A549 (cell line): ENCODE measurements at regions not wholly inside any gene's neighbourhood (a gene's known extent, or its start where the extent isn't known, plus 50 kb on each side); places are given as distances from the start of the nearest gene placed in this dataset.

ENCODE experiments used
- ATAC-seq, 2 experiments: fragments of 200-7000 bp in 1 of 2; fragments of >200 bp in 1 of 2; cut with Nextera tagmentation in 1 of 2; cut with Tn5 transposase in 1 of 2; 3 replicates each; pipeline versions ENCODE4 v1.8.0 to v1.9.1; 2018 to 2020; ENCODE audit warnings: mild to moderate bottlenecking in 1 of 2, moderate library complexity in 1 of 2
- CTCF ChIA-PET: fragments of 300-600 bp; sonication (Branson Sonifier 250); formaldehyde crosslinking; extraction: SDS; loops from one replicate; lab custom pipeline; 2021; ENCODE audit warnings: antibody characterized with exemption, inconsistent platforms; lab: Yijun Ruan, JAX
- POLR2A ChIA-PET: fragments of 350-600 bp; formaldehyde crosslinking; extraction: SDS; loops from one replicate; lab custom pipeline; 2021; ENCODE audit warnings: antibody characterized with exemption, inconsistent platforms; lab: Yijun Ruan, JAX
- DNase-seq, 2 experiments: peaks; one replicate each; pipeline versions ENCODE4 v3.0.0 to v3.0.0-alpha.2; 2011 to 2016; ENCODE audit warnings: low read depth in 1 of 2, low spot score in 1 of 2
- FAIRE-seq: peaks from 2 replicates; lab custom pipeline; 2011; peaks lifted over from hg19 to GRCh38; lab: Jason Lieb, UNC
- H3K27ac ChIP-seq, 2 experiments: fragments of >200 bp; sonication (Bioruptor Twin); formaldehyde crosslinking; 3 replicates each; pipeline ENCODE4 v1.5.1; 2016 to 2017
- H3K4me1 ChIP-seq: fragments of >200 bp; sonication (Bioruptor Twin); formaldehyde crosslinking; 3 replicates; pipeline ENCODE4 v1.6.1; 2016
- H3K4me2 ChIP-seq: fragments of >200 bp; sonication (Bioruptor Twin); formaldehyde crosslinking; 3 replicates; pipeline ENCODE4 v1.6.1; 2016
- H3K4me3 ChIP-seq: fragments of >200 bp; sonication (Bioruptor Twin); formaldehyde crosslinking; 3 replicates; pipeline ENCODE4 v1.5.1; 2016
- H3K9me3 ChIP-seq: fragments of >200 bp; sonication (Bioruptor Twin); formaldehyde crosslinking; 3 replicates; pipeline ENCODE4 v1.6.1; 2016
- ATOH8 ChIP-seq: fragments of 250-450 bp; sonication (Bioruptor Pico); IDR thresholded peaks from 2 replicates; pipeline ENCODE4 v1.5.0; 2020; ENCODE audit warnings: low read depth, mild to moderate bottlenecking, moderate library complexity
- BCL3 ChIP-seq: fragments of >200 bp; sonication (Bioruptor Twin); formaldehyde crosslinking; IDR thresholded peaks from 3 replicates; pipeline ENCODE4 v1.6.1; 2016
- EHF ChIP-seq: fragments of 250-450 bp; sonication (Bioruptor Pico); IDR thresholded peaks from 2 replicates; pipeline ENCODE4 v1.5.0; 2020; ENCODE audit warnings: mild to moderate bottlenecking
- ELK1 ChIP-seq: fragments of 150-350 bp; IDR thresholded peaks from 2 replicates; pipeline ENCODE4 v1.6.1; 2014; ENCODE audit warnings: low read depth, mild to moderate bottlenecking, low read length
- EP300 ChIP-seq, 2 experiments: fragments of >200 bp; sonication (Bioruptor Twin); formaldehyde crosslinking; IDR thresholded peaks; 2 replicates in 1 of 2; 3 replicates in 1 of 2; pipeline ENCODE4 v1.6.1; 2016 to 2017
- ESRRA ChIP-seq: fragments of 150-350 bp; IDR thresholded peaks from 2 replicates; pipeline ENCODE4 v1.6.1; 2014; ENCODE audit warnings: mild to moderate bottlenecking, low read length, borderline replicate concordance
- FOSB ChIP-seq: fragments of 250-450 bp; sonication (Bioruptor Pico); IDR thresholded peaks from 2 replicates; pipeline ENCODE4 v1.5.0; 2020; ENCODE audit warnings: mild to moderate bottlenecking, moderate library complexity
- FOSL2 ChIP-seq, 2 experiments: fragments of 450-650 bp in 1 of 2; fragments of >200 bp in 1 of 2; sonication (Bioruptor Twin) in 1 of 2; formaldehyde crosslinking; IDR thresholded peaks; 2 replicates each; pipeline versions ENCODE4 v1.5.0 to v1.6.1; 2016 to 2020; ENCODE audit warnings: mild to moderate bottlenecking in 1 of 2, moderate library complexity in 1 of 2
- FOXS1 ChIP-seq: fragments of 250-450 bp; sonication (Bioruptor Pico); IDR thresholded peaks from 2 replicates; pipeline ENCODE4 v1.5.0; 2020; ENCODE audit warnings: mild to moderate bottlenecking, moderate library complexity
- HES2 ChIP-seq: fragments of >200 bp; sonication (Bioruptor Twin); formaldehyde crosslinking; IDR thresholded peaks from 2 replicates; pipeline ENCODE4 v1.6.1; 2016
- HOXB13 ChIP-seq: fragments of 250-450 bp; sonication (Bioruptor Pico); IDR thresholded peaks from 2 replicates; pipeline ENCODE4 v1.5.0; 2020; ENCODE audit warnings: low read depth, mild to moderate bottlenecking, moderate library complexity
- JUNB ChIP-seq: fragments of >200 bp; sonication (Bioruptor Twin); formaldehyde crosslinking; IDR thresholded peaks from 2 replicates; pipeline ENCODE4 v1.6.1; 2016
- KDM5A ChIP-seq: fragments of 200-600 bp; sonication (generic); IDR thresholded peaks from 2 replicates; pipeline ENCODE4 v1.6.1; 2016; ENCODE audit warnings: antibody characterized with exemption, mild to moderate bottlenecking
- MAFK ChIP-seq: fragments of 450-650 bp; IDR thresholded peaks from 2 replicates; pipeline ENCODE4 v1.6.1; 2014; ENCODE audit not compliant: partially characterized antibody
- MAX ChIP-seq: IDR thresholded peaks from 2 replicates; pipeline ENCODE4 v1.6.1; 2012
- NPAS2 ChIP-seq: fragments of 250-450 bp; sonication (Bioruptor Pico); IDR thresholded peaks from 2 replicates; pipeline ENCODE4 v1.8.0; 2022; ENCODE audit warnings: mild to moderate bottlenecking, moderate library complexity, borderline replicate concordance
- NR3C1 ChIP-seq: fragments of >200 bp; sonication (Bioruptor Twin); formaldehyde crosslinking; IDR thresholded peaks from 3 replicates; pipeline ENCODE4 v1.6.1; 2017
- POLR2A ChIP-seq: IDR thresholded peaks from 2 replicates; pipeline ENCODE4 v1.6.1; 2012; ENCODE audit warnings: mild to moderate bottlenecking, low read length
- REST ChIP-seq: fragments of 200-600 bp; sonication (generic); IDR thresholded peaks from 2 replicates; pipeline ENCODE4 v1.6.1; 2016; ENCODE audit warnings: antibody characterized with exemption, mild to moderate bottlenecking, moderate library complexity
- RNF2 ChIP-seq: fragments of 200-600 bp; sonication (generic); IDR thresholded peaks from 2 replicates; pipeline ENCODE4 v1.6.1; 2016; ENCODE audit warnings: low read depth, mild to moderate bottlenecking, antibody characterized with exemption, moderate library complexity, borderline replicate concordance
- SREBF2 ChIP-seq: fragments of 450-650 bp; IDR thresholded peaks from 2 replicates; pipeline ENCODE4 v1.6.1; 2014; ENCODE audit warnings: mild to moderate bottlenecking, moderate library complexity
- TFCP2L1 ChIP-seq: fragments of 250-450 bp; sonication (Bioruptor Pico); IDR thresholded peaks from 2 replicates; pipeline ENCODE4 v1.5.0; 2021; ENCODE audit warnings: mild to moderate bottlenecking
- ZFP36 ChIP-seq: fragments of 450-650 bp; IDR thresholded peaks from 2 replicates; pipeline ENCODE4 v1.6.1; 2014; ENCODE audit warnings: borderline replicate concordance; ENCODE audit not compliant: partially characterized antibody
- ZNF302 ChIP-seq: fragments of 250-450 bp; sonication (Bioruptor Pico); IDR thresholded peaks from 2 replicates; pipeline ENCODE4 v1.9.0; 2021; ENCODE audit warnings: inconsistent platforms, mild to moderate bottlenecking, moderate library complexity
- ZSCAN20 ChIP-seq: fragments of 250-450 bp; sonication (Bioruptor Pico); IDR thresholded peaks from 2 replicates; pipeline ENCODE4 v1.8.0; 2022; ENCODE audit warnings: mild to moderate bottlenecking, moderate library complexity
- WGBS: methylation state at CpG from one replicate; pipeline ENCODE4 v1.1.6; 2017; ENCODE audit errors: missing lambda C conversion rate; 5-methylcytosine and 5-hydroxymethylcytosine counted together

GRCh38 chrY:17202395-17202794 lies 677.6 kb downstream of the CDY2B start:
- WGBS: 0% methylated on average over 3 of the region's 3 CpGs
- FAIRE-seq (no peak), ATAC-seq (no peak), DNase-seq (no peak)
- H3K27ac ChIP-seq: no peak overlapping the region
- ChIA-PET POLR2A (no interaction called here), CTCF (no interaction called here)
- TF ChIP-seq MAFK (peak; percentile 27), ESRRA (no peak)
- no peak overlapping the region for H3K4me3 ChIP-seq
- H3K4me1 ChIP-seq: no peaks in the 10 kb centered on the region
- no peak overlapping the region for H3K4me2 ChIP-seq
- H3K9me3 ChIP-seq: no peaks in the 10 kb centered on the region

GRCh38 chrY:17184299-17184698 lies 695.7 kb downstream of the CDY2B start:
- no peak overlapping the region for H3K4me2 ChIP-seq
- peak in 1 of 2 experiments; percentile 0 for DNase-seq
- TF ChIP-seq JUNB: no peak
- TF ChIP-seq ZSCAN20 (CRISPR knock-in tag): no peak
- no peak for TF ChIP-seq RNF2
- TF ChIP-seq EHF: no peak
- TF ChIP-seq NPAS2 (CRISPR knock-in tag): no peak
- no peak for TF ChIP-seq NR3C1
- no peak for TF ChIP-seq MAFK
- TF ChIP-seq TFCP2L1 (CRISPR knock-in tag): no peak
- no peak for TF ChIP-seq BCL3
- no peak for TF ChIP-seq ZNF302 (CRISPR knock-in tag)
- no peak for TF ChIP-seq KDM5A
- TF ChIP-seq HOXB13 (CRISPR knock-in tag): no peak
- ATAC-seq: no peak
- no peak overlapping the region for H3K4me3 ChIP-seq
- no peak for FAIRE-seq
- H3K4me1 ChIP-seq: no peaks in the 10 kb centered on the region
- ChIA-PET POLR2A (no interaction called here), CTCF (no interaction called here)
- no peak overlapping the region for H3K27ac ChIP-seq
- H3K9me3 ChIP-seq: no peaks in the 10 kb centered on the region

GRCh38 chrY:17166881-17167280 lies 713.1 kb downstream of the CDY2B start:
- DNase-seq (no peak), ATAC-seq (no peak), FAIRE-seq (no peak)
- no peak for TF ChIP-seq ATOH8 (CRISPR knock-in tag)
- no peak for TF ChIP-seq MAX
- no peak for TF ChIP-seq SREBF2
- no peak for TF ChIP-seq NPAS2 (CRISPR knock-in tag)
- no peak for TF ChIP-seq ELK1
- no peak for TF ChIP-seq FOSL2 (IDR thresholded peaks at IDR 0.05)
- no peak for TF ChIP-seq FOSL2 (CRISPR knock-in tag; IDR thresholded peaks at IDR 0.05)
- TF ChIP-seq POLR2A: no peak
- no peak for TF ChIP-seq KDM5A
- no peak for TF ChIP-seq BCL3
- TF ChIP-seq ZFP36: no peak
- no peak for TF ChIP-seq FOXS1
- TF ChIP-seq EP300 (IDR thresholded peaks at IDR 0.05): no peak
- no peak for TF ChIP-seq FOSB (CRISPR knock-in tag)
- no peak for TF ChIP-seq HES2
- no peak for TF ChIP-seq REST
- WGBS: 14% methylated on average over 1 of the region's 3 CpGs
- H3K9me3 ChIP-seq: no peaks in the 10 kb centered on the region
- ChIA-PET POLR2A (no interaction called here), CTCF (no interaction called here)
- no peak overlapping the region for H3K4me3 ChIP-seq
- no peak overlapping the region for H3K4me2 ChIP-seq
- no peaks in the 10 kb centered on the region for H3K4me1 ChIP-seq
- H3K27ac ChIP-seq: no peak overlapping the region
